ENCODE measurements at regions not wholly inside any gene's neighbourhood (a gene's known extent, or its start where the extent isn't known, plus 50 kb on each side); places are given as distances from the start of the nearest gene placed in this dataset.

DNA sequence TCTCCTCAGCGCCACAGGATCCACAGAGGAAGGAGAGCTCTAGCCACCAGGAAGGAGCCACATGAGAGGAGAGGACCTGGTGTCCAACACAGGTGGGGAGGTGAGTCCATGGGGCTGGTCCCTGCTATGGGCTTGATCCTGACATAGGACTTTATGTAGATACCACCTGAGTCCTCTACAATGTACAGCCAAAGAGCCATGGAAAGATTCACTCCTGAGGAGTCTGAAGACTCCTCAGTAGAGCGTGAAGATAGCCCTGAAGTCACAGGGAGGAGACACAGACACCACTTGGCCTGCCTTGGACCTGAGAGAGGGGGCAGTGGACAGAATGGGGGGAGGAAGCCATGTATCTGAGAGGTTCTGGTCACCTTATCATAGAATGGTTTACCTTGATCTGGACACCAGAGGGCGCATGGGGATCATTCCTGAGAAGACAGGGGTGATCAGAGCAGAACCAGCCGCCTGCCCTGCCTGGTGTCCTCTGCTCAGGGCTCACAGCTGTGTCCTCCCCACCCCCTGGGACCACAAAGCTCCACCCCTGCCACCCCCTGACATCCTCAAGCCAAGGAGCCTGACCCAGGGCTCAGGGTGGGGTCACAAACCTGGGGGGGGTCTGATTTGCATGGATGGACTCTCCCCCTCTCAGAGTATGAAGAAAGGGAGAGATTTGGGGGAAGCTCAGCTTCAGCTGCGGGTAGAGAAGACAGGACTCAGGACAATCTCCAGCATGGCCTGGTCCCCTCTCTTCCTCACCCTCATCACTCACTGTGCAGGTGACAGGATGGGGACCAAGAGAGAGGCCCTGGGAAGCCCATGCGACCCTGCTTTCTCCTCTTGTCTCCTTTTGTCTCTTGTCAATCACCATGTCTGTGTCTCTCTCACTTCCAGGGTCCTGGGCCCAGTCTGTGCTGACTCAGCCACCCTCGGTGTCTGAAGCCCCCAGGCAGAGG, 77.0 kb downstream of the ZNF280B start:
- TF ChIP-seq POLR2A (IDR thresholded peaks at IDR 0.05) = no peak
- TF ChIP-seq, protein P1, sequence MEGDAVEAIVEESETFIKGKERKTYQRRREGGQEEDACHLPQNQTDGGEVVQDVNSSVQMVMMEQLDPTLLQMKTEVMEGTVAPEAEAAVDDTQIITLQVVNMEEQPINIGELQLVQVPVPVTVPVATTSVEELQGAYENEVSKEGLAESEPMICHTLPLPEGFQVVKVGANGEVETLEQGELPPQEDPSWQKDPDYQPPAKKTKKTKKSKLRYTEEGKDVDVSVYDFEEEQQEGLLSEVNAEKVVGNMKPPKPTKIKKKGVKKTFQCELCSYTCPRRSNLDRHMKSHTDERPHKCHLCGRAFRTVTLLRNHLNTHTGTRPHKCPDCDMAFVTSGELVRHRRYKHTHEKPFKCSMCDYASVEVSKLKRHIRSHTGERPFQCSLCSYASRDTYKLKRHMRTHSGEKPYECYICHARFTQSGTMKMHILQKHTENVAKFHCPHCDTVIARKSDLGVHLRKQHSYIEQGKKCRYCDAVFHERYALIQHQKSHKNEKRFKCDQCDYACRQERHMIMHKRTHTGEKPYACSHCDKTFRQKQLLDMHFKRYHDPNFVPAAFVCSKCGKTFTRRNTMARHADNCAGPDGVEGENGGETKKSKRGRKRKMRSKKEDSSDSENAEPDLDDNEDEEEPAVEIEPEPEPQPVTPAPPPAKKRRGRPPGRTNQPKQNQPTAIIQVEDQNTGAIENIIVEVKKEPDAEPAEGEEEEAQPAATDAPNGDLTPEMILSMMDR (IDR thresholded peaks at IDR 0.05) = peak; percentile 27 to 60 (median 50)

All from body of pancreas (tissue), 4 donors.